ENCODE measurements at regions not wholly inside any gene's neighbourhood (a gene's known extent, or its start where the extent isn't known, plus 50 kb on each side); places are given as distances from the start of the nearest gene placed in this dataset.

DNA sequence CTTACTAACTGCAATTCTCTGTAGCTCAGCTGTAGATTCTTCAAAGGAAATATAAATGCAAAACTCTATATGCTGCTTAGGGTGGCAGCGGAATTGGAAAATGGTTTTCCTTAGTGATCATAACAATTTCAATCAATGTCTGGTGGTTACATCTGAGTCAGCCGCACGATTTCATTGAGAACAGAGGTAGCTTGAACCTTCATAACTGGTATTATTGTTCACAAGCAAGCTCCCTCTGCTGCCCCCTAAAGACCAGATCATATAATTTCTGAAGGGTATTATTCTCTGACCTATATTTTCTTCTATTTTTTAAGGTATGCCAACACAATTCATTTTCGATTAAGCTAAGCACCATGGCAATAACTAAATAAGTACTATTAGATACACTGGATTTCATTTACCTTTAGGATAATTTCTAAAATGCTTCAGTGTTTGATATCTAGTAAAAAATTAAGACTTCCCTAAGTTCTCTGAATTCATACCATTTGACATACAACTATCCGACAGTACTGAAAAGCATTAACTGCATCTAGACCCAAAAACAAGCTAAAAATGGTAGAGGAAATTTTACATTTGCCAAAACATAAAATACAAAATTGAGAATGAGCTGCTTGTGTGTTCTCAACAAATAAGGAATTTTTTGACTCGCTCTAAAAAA is 181.1 kb upstream of the SPEF2 start:
- Histone ChIP-seq H3K9me2 (replicated peaks; ENCODE audit: insufficient read depth, low read length) (no peaks in the 10 kb centered on the region), H3K9ac (ENCODE audit: low read length) (no peak overlapping the region), H3K79me2 (ENCODE audit: low read length) (no peaks in the 10 kb centered on the region), H2AFZ (ENCODE audit: low read length) (no peak overlapping the region), H4K20me1 (ENCODE audit: insufficient read depth, low read length) (no peaks in the 10 kb centered on the region), H3K36me3 (replicated peaks; ENCODE audit: insufficient read depth, low read length) (no peaks in the 10 kb centered on the region), H3K27ac (ENCODE audit: low read length) (no peak overlapping the region), H3K4me1 (ENCODE audit: low read length) (no peaks in the 10 kb centered on the region), H3K4me3 (ENCODE audit: low read length) (no peak overlapping the region), H3K9me3 (replicated peaks; ENCODE audit: insufficient read depth, low read length) (no peaks in the 10 kb centered on the region), H3F3A (ENCODE audit: insufficient read depth, low read length) (no peaks in the 10 kb centered on the region), H3K27me3 (replicated peaks; ENCODE audit: insufficient read depth, low read length) (no peaks in the 10 kb centered on the region), H3K4me2 (ENCODE audit: low read depth, low read length) (no peak overlapping the region)
- DNase-seq, result peak; percentile 46
- no peak for TF ChIP-seq EZH2phosphoT487 (IDR thresholded peaks at IDR 0.05; ENCODE audit: low read length)
- TF ChIP-seq, protein P1, sequence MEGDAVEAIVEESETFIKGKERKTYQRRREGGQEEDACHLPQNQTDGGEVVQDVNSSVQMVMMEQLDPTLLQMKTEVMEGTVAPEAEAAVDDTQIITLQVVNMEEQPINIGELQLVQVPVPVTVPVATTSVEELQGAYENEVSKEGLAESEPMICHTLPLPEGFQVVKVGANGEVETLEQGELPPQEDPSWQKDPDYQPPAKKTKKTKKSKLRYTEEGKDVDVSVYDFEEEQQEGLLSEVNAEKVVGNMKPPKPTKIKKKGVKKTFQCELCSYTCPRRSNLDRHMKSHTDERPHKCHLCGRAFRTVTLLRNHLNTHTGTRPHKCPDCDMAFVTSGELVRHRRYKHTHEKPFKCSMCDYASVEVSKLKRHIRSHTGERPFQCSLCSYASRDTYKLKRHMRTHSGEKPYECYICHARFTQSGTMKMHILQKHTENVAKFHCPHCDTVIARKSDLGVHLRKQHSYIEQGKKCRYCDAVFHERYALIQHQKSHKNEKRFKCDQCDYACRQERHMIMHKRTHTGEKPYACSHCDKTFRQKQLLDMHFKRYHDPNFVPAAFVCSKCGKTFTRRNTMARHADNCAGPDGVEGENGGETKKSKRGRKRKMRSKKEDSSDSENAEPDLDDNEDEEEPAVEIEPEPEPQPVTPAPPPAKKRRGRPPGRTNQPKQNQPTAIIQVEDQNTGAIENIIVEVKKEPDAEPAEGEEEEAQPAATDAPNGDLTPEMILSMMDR (IDR thresholded peaks at IDR 0.05; ENCODE audit: low read length), result peak; percentile 61

DNA sequence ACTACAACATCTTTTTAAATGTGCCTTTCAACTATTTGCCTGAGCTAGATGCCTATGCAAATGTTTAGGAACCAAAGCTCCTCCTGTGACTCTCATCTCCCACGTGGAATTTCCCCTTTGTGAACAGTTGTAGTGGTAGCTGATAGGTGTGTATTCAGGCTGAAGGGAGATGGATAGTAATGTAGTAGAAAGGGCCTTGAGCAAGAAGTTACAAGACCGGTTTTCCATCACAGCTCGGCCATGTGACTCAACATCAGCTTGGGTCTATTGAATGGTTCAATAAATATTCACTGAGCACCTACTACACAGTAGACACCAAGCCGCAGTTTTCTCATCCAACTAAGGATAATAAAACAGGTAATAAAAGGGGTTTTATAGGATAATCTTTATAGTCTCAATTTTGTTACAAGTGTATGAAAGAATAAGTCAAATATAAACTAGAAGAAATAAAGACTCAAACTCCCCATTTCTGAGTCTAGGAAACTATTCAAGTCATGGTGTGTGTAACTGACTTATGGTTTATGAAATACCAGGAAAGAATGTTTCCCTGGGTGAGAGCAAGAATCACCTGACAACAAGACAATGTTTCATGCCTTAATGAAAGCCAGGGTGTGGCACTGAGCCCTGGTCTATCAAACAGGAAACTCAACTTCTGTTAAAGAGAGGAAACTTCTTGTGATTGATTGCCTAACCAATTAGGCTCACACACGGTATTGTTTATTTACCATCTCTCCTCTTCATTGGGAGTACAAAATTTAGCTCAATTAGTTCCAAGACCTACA is 187.1 kb upstream of the SPEF2 start:
- no peaks in the 10 kb centered on the region for H3K4me1 ChIP-seq (ENCODE audit: low read length)
- no peak for TF ChIP-seq EZH2phosphoT487 (IDR thresholded peaks at IDR 0.05; ENCODE audit: low read length)
- TF ChIP-seq, protein P1 (IDR thresholded peaks at IDR 0.05; ENCODE audit: low read length), result no peak
- TF ChIP-seq EZH2 (optimal IDR thresholded peaks at IDR 0.05; ENCODE audit: low read depth, low read length), result no peak
- H3K9me3 ChIP-seq (replicated peaks; ENCODE audit: insufficient read depth, low read length), result no peaks in the 10 kb centered on the region
- no peak overlapping the region for H3K4me3 ChIP-seq (ENCODE audit: low read length)
- no peak overlapping the region for H2AFZ ChIP-seq (ENCODE audit: low read length)
- H3F3A ChIP-seq (ENCODE audit: insufficient read depth, low read length), result no peaks in the 10 kb centered on the region
- no peak overlapping the region for H3K27ac ChIP-seq (ENCODE audit: low read length)
- H3K9me2 ChIP-seq (replicated peaks; ENCODE audit: insufficient read depth, low read length), result no peaks in the 10 kb centered on the region
- H3K4me2 ChIP-seq (ENCODE audit: low read depth, low read length), result no peak overlapping the region
- H3K36me3 ChIP-seq (replicated peaks; ENCODE audit: insufficient read depth, low read length), result no peaks in the 10 kb centered on the region
- no peaks in the 10 kb centered on the region for H3K79me2 ChIP-seq (ENCODE audit: low read length)
- no peaks in the 10 kb centered on the region for H4K20me1 ChIP-seq (ENCODE audit: insufficient read depth, low read length)
- no peaks in the 10 kb centered on the region for H3K27me3 ChIP-seq (replicated peaks; ENCODE audit: insufficient read depth, low read length)
- DNase-seq, result no peak
- no peak overlapping the region for H3K9ac ChIP-seq (ENCODE audit: low read length)

DNA sequence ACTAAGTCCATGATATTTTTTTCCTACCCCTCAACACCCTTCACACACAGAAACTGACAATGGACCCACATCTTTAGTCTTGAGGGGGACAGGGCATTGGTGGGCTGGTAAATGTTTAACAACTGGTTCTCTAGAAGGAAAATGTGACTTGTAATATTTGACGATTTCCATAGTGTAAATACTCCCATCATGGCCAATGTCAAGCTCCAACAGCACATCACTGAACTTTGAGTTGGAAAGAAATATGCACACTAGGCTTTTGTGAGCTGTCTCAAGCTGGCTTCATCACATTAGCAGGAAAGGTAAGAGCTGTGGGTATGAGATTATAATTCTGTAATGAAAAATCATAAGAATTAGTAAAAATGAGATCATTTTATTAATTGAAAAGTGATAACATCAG is 189.9 kb upstream of the PRLR start:
- H3K4me2 ChIP-seq (ENCODE audit: low read depth, low read length), result no peak overlapping the region
- H3K4me3 ChIP-seq (ENCODE audit: low read length), result no peak overlapping the region
- H3K79me2 ChIP-seq (ENCODE audit: low read length), result no peaks in the 10 kb centered on the region
- no peaks in the 10 kb centered on the region for H3F3A ChIP-seq (ENCODE audit: insufficient read depth, low read length)
- H3K27me3 ChIP-seq (replicated peaks; ENCODE audit: insufficient read depth, low read length), result no peaks in the 10 kb centered on the region
- TF ChIP-seq EZH2 (optimal IDR thresholded peaks at IDR 0.05; ENCODE audit: low read depth, low read length), result no peak
- no peak for TF ChIP-seq EZH2phosphoT487 (IDR thresholded peaks at IDR 0.05; ENCODE audit: low read length)
- TF ChIP-seq, protein P1 (IDR thresholded peaks at IDR 0.05; ENCODE audit: low read length), result no peak
- H2AFZ ChIP-seq (ENCODE audit: low read length), result no peak overlapping the region
- H3K27ac ChIP-seq (ENCODE audit: low read length), result no peak overlapping the region
- no peaks in the 10 kb centered on the region for H3K9me3 ChIP-seq (replicated peaks; ENCODE audit: insufficient read depth, low read length)
- DNase-seq, result no peak
- no peak overlapping the region for H3K9ac ChIP-seq (ENCODE audit: low read length)
- no peaks in the 10 kb centered on the region for H3K36me3 ChIP-seq (replicated peaks; ENCODE audit: insufficient read depth, low read length)
- H3K9me2 ChIP-seq (replicated peaks; ENCODE audit: insufficient read depth, low read length), result no peaks in the 10 kb centered on the region
- no peaks in the 10 kb centered on the region for H4K20me1 ChIP-seq (ENCODE audit: insufficient read depth, low read length)
- H3K4me1 ChIP-seq (ENCODE audit: low read length), result no peaks in the 10 kb centered on the region
